ENCODE measurements at regions not wholly inside any gene's neighbourhood (a gene's known extent, or its start where the extent isn't known, plus 50 kb on each side); places are given as distances from the start of the nearest gene placed in this dataset.

GRCh38 chr2:30361751-30362394, 85.2 kb upstream of the LCLAT1 start:
- H3K27me3 ChIP-seq, result no peaks in the 10 kb centered on the region
- TF ChIP-seq CTCF (IDR thresholded peaks at IDR 0.05) (no peak), POLR2A (IDR thresholded peaks at IDR 0.05) (no peak), EP300 (IDR thresholded peaks at IDR 0.05) (no peak), POLR2AphosphoS5 (IDR thresholded peaks at IDR 0.05) (no peak)
- H3K4me1 ChIP-seq, result peaks cover 35% of the 10 kb centered on the region
- no peak for DNase-seq (ENCODE audit: low spot score in 2 of 2)
- H3K36me3 ChIP-seq, result no peaks in the 10 kb centered on the region
- no peaks in the 10 kb centered on the region for H3K9me3 ChIP-seq
- H3K27ac ChIP-seq, result no peak overlapping the region
- H3K4me3 ChIP-seq, result no peak overlapping the region
- 61% methylated on average over 10 of the region's 11 CpGs for WGBS

DNA sequence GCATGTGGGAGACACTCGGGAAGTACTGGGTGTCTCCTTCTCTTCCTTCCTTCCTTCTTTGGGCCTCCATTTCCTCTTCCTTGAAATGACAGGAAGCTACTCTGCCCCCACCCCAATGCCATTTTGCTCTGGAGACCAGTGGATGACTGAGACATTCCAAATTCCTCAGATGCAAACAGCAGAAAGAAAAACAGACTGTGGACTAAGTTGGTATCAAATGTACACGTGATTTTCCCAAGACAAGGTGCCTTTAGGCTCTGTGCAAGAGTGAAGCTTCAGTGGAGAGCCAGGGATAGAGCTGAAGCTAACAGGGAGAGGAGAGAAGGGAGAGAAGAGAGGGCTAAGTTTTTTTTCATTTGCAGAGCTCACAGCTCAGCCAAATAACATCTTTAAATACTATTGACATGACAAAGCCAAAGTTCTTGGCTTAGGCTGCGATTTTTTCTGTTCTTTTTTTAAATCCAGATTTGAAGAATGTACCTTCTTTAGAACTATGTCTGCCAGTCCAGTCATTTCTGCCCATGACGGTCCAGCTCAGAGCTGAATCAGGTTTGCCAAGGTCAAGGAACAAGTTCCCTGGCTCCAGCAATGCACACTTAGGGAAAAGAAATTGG, 84.5 kb upstream of the LCLAT1 start:
- no peak for TF ChIP-seq CTCF (IDR thresholded peaks at IDR 0.05)
- no peak for TF ChIP-seq EP300 (IDR thresholded peaks at IDR 0.05)
- no peak for TF ChIP-seq POLR2AphosphoS5 (IDR thresholded peaks at IDR 0.05)
- TF ChIP-seq POLR2A (IDR thresholded peaks at IDR 0.05), result no peak
- H3K4me3 ChIP-seq, result no peak overlapping the region
- no peak overlapping the region for H3K27ac ChIP-seq
- H3K4me1 ChIP-seq, result peaks cover 35% of the 10 kb centered on the region
- no peaks in the 10 kb centered on the region for H3K27me3 ChIP-seq
- WGBS, result 31% methylated on average over 4 of the region's 4 CpGs
- H3K9me3 ChIP-seq, result no peaks in the 10 kb centered on the region
- no peaks in the 10 kb centered on the region for H3K36me3 ChIP-seq
- DNase-seq (ENCODE audit: low spot score in 2 of 2), result no peak

DNA sequence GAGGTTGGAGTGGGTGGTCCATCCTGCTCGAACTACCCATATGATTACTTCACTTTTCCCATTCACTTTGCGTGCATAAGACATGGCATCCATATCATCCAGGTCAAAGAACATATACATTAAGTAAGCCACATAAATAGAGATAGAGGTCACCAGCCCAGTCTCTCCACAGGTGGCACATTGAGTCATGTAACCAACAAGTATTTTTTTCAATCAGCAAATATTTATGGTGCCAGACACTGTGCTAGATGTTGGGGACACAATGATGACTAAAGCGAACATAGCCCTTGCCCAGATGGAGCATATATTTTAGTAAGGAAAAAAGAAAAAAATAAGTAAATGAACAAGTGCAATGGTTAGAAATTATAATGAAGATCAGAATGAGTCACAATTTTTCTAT, 83.6 kb upstream of the LCLAT1 start:
- no peak for DNase-seq (ENCODE audit: low spot score in 2 of 2)
- H3K36me3 ChIP-seq, result no peaks in the 10 kb centered on the region
- no peaks in the 10 kb centered on the region for H3K9me3 ChIP-seq
- H3K27ac ChIP-seq, result no peak overlapping the region
- no peak overlapping the region for H3K4me3 ChIP-seq
- H3K4me1 ChIP-seq, result peaks cover 35% of the 10 kb centered on the region
- TF ChIP-seq EP300 (IDR thresholded peaks at IDR 0.05), result no peak
- TF ChIP-seq CTCF (IDR thresholded peaks at IDR 0.05), result no peak
- TF ChIP-seq POLR2AphosphoS5 (IDR thresholded peaks at IDR 0.05), result no peak
- TF ChIP-seq POLR2A (IDR thresholded peaks at IDR 0.05), result no peak
- no peaks in the 10 kb centered on the region for H3K27me3 ChIP-seq
- 94% methylated on average over 3 of the region's 3 CpGs for WGBS

DNA sequence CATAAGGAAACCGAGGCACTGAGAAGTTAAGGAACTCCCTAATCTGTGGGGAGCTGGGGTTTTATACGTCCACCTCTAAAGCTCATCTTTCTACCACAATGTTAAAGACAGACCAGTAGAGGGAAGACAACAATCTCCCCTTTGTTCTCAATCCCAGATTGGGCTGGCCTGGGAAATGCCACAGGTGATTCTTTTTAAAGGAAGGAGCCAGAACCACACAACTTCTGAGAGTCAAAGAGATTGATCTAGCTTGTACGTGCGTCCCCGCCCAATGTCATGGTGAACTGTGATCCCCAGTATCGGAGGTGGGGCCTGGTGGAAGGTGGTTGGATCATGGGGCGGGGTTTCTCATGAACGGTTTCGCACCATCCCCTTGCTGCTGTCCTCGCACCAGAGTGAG, 81.8 kb upstream of the LCLAT1 start:
- no peak for TF ChIP-seq POLR2AphosphoS5 (IDR thresholded peaks at IDR 0.05)
- TF ChIP-seq POLR2A (IDR thresholded peaks at IDR 0.05), result no peak
- no peak for TF ChIP-seq EP300 (IDR thresholded peaks at IDR 0.05)
- TF ChIP-seq CTCF (IDR thresholded peaks at IDR 0.05), result no peak
- no peak for DNase-seq (ENCODE audit: low spot score in 2 of 2)
- H3K27ac ChIP-seq, result no peak overlapping the region
- 93% methylated on average over 10 of the region's 10 CpGs for WGBS
- no peaks in the 10 kb centered on the region for H3K36me3 ChIP-seq
- no peaks in the 10 kb centered on the region for H3K9me3 ChIP-seq
- no peak overlapping the region for H3K4me3 ChIP-seq
- H3K4me1 ChIP-seq, result peaks cover 28% of the 10 kb centered on the region
- H3K27me3 ChIP-seq, result no peaks in the 10 kb centered on the region

GRCh38 chr2:30366199-30366691, 80.8 kb upstream of the LCLAT1 start:
- WGBS, result 89% methylated on average over 9 of the region's 10 CpGs
- Histone ChIP-seq H3K4me1 (peaks cover 24% of the 10 kb centered on the region), H3K4me3 (no peak overlapping the region), H3K27ac (no peak overlapping the region), H3K9me3 (no peaks in the 10 kb centered on the region), H3K36me3 (no peaks in the 10 kb centered on the region), H3K27me3 (no peaks in the 10 kb centered on the region)
- TF ChIP-seq CTCF (IDR thresholded peaks at IDR 0.05) (no peak), POLR2A (IDR thresholded peaks at IDR 0.05) (no peak), POLR2AphosphoS5 (IDR thresholded peaks at IDR 0.05) (no peak), EP300 (IDR thresholded peaks at IDR 0.05) (no peak)
- DNase-seq (ENCODE audit: low spot score in 2 of 2), result no peak
